HG03521 (cell line): ENCODE measurements at regions not wholly inside any gene's neighbourhood (a gene's known extent, or its start where the extent isn't known, plus 50 kb on each side); places are given as distances from the start of the nearest gene placed in this dataset.
A peak's percentile ranks its signal among the peaks of the same experiment; 100 is the strongest.

Source experiments
- ATAC-seq: cut with Tn5 transposase; IDR thresholded peaks from one replicate; pipeline ENCODE4 v1.9.1; 2021; ENCODE audit warnings: mild to moderate bottlenecking, moderate library complexity; ENCODE audit not compliant: unreplicated experiment

GRCh38 chr14:96979611-96980074 is 182.5 kb downstream of the VRK1 start:
- ATAC-seq, result no peak

- ATAC-seq, result no peak
Observed at GRCh38 chr14:96980835-96981234, 183.7 kb downstream of the VRK1 start.

DNA sequence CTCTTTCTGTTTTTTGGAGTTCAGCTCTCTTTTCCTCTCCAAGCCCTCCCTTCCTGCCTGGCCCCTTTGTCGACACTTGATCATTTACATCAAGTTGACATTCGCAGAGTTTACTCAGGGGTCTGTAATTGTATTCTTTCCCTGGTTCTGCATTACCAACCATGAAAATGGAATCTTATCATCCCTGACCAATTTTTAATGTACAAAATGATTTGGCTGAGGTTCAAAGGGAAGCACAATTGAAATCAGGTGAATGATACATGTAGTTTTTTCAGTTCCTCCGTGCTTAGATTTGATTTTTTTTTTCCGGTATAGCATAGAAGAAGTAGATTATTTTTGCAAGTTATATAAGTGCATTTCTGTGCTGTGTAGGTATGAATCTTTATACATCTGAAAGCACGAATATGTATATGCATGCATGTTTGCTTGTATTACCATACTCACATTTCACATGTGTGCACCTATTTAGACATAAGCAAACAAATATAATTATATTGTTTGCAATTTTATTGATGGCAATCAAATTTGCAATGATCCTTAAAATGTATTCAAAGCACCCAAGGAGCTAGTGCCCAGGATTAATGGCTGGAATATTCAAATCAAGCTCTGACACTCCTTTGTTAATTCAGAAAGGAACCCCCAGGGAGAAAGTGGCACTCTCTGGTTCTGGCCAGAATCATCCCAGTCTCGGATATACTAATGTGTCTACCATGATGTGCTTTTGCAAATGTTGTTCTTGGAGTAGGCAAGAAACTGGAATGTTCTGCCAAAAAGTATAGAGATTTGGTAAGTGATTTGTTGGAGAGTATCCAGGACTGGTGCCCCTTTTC is 189.3 kb downstream of the VRK1 start:
- ATAC-seq, result no peak

GRCh38 chr14:96987086-96987474 is 189.9 kb downstream of the VRK1 start:
- ATAC-seq, result no peak

- ATAC-seq, result no peak
Observed at GRCh38 chr14:96987771-96988170, 190.6 kb downstream of the VRK1 start.

- ATAC-seq, result no peak
Observed at GRCh38 chr14:96989306-96989705, 192.1 kb downstream of the VRK1 start.

- no peak for ATAC-seq
Observed at GRCh38 chr14:96991226-96991625, 194.0 kb downstream of the VRK1 start.

DNA sequence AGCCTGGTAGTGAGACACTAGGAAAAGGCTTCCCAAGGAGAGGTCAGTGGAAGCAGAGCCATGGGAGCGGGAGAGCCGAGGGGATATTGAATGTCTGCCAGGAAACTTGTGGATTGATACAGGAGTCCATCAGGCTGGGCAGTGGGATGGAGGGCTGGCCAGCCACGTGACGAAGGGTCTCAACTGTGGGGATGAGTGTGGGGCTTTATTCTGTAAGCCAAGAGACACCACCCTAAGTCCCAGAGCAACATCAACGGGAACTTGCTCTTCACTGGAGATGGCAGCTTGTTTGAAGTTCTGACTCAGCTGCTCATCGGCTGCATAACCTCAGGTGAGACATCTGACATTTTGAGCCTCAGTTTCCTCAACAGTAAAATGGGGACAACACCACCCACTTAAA is 197.8 kb downstream of the VRK1 start:
- ATAC-seq, result no peak

DNA sequence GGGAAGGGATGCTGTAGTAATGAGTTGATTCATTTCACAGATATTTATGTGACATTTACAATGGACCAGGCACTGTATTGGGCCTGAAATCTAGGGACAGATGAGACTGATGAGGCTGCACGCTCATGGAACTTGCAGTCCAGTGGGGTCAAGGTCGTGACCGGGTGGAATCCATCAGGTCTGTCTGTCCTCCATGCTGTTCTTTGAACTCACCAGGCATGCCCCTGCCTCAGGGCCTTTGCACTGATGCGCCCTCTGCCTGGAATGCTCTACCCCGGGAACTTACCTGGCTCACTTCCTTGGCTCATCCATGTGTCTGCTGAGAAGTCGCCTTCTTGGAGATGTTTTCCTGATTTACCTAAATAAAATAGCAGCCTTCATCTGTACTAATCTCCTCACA is 200.1 kb downstream of the VRK1 start:
- ATAC-seq, result no peak

DNA sequence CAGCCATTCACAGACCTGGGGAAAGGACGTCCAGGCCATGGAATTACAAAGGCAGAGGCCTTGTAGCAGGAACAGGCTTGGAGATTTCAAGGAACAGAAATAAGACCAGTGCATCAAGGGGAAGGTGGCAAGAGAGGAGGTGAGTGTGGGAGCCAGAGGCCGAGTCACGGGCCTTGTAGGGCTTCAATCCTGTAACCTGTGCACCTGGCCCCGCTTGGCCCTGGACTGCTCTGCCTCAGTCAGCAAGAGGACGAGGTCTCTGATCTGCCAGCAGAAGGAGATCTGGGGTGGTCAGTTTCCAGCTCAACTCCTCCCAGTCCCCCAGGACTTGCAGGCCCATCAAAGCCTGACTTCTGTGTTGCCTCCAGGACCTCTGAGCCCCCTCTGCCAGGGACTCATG is 200.8 kb downstream of the VRK1 start:
- no peak for ATAC-seq

- ATAC-seq, result no peak
Observed at GRCh38 chr14:96999654-97000155, 202.5 kb downstream of the VRK1 start.

- ATAC-seq, result no peak
Observed at GRCh38 chr14:97002454-97002853, 205.3 kb downstream of the VRK1 start.

DNA sequence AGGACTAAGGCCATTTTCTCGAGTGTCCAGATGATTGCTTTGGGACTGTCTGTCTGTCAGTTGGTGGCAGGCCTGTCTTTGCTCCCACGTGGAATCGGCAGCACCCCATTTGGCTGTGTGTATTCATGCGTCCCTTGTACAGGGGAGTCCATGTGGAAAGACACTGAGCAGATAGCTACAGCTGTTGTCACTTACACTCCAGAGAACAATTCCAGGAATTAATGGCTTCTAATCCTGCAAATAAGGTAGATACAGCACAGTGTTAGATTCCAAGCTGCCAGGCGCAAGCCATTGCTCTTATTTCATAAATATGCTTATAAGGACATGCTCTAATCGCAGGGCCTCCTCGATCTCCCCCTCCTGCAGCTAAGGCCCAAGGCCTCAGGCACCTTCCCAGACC is 208.8 kb downstream of the VRK1 start:
- ATAC-seq, result no peak

DNA sequence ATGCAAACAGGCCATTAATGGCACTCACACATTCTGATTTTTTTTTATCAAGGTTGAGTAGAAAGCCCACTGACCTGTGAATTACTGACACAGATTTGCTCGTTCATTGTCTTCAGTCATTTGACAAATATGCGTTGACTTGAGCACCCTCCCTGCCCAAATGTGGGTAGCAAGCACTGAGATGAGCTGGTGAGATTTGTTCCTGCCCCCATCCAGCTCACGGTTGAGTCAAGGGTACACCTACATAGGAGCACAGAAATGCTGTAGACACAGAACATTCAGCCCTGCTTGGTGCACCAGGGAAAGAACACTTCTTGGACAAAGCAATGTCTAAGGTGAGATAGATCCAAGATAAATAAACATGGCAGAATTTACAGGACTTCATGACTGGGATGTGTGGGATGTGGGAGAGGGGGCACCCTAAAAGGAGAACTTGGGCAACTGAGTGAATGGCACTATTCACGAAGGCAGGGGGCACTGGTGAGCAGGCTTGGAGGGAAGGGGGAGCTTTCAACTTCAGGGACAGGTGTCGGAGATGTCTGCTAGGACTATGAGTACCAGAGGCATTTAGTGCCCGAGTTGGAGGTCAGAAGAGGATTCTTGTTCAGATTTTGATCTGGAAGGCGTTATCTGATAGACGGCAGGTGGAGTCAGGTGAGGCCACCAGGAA is 213.4 kb downstream of the VRK1 start:
- no peak for ATAC-seq

DNA sequence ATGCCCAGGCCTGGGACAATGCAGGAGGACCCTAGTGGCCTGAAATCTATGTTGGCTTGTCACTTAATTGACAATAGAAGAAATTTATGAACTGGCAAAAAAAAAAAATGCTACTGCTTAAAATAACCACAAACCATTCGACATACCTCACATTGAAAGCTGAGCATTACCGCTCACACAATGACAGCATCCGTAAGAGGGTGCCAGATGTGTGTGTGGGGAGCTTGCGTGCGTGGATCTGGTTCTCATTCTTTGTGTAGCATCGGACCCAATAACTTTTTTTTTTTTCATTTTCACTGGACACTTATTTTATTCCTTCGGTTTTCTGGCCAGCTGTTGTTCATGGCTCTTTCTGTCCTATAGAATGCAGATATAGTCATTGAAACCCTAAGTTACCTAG is 216.7 kb downstream of the VRK1 start:
- ATAC-seq, result no peak

DNA sequence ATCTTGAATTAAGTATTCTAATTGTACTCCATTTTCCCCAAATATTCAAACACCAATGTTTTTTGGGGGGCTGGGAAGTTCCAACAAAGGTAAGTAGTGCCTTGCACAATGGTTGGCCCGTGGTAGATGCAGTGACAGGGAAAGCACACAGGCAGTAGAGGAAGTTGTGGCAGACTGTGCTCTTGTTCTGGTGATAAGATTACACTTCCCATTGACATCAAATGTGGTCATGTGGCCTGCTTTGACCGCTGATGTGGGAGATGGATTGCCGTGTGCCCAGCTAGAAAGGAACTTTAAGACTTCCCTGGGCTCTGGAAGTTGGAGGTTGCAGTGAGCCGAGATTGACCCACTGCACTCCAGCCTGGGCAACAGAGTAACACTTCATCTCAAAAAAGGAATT is 223.8 kb downstream of the VRK1 start:
- ATAC-seq, result no peak

DNA sequence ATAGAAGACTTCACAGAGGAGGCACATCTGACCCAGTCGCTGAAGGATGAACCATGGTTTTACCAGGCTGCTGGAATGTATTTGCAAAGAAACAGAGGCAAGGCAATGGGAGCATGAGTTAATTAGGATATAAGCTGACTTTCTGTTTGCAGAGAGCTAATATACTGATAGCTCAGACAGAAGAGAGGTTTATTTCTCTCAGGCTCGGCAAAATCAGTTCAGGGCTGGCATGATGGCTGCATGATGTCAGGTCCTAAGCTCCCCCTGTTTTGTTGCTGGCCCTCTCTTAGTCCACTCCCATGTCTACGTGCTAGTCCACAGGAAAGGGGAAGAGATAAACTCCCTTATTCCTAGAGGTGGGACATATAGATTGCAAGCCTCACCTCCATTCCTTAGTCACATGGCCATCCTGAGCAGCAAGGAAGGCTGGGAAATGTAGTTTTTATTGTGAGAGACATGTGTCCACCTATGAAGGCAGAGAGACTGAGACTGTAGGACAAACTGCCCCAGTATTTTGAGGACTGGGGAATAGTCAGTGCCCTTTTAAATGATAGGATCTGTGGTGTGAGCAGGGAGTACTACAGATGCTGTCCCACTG is 224.5 kb downstream of the VRK1 start:
- ATAC-seq, result no peak

- no peak for ATAC-seq
Observed at GRCh38 chr14:97022741-97023140, 225.6 kb downstream of the VRK1 start.

DNA sequence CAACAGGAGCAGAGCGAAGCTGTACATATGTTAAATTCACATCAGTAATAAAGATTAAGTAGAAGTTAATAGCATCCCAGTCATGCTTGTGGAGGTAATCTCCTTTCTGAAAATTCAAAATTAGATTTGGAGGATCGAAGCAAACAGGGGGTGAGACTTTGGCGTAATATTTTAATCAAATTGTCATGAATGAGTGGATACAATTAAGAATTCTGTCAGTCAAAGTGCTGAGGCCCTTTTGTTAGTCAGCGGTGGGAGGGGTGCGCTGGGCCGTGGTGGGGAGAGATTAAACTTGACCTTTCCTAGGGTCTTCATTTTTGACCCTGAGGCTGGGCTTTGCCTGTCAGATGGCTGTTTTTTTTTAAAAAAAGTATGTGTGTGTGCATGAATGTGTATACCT is 226.7 kb downstream of the VRK1 start:
- no peak for ATAC-seq

- ATAC-seq, result no peak
Observed at GRCh38 chr14:97024300-97024699, 227.1 kb downstream of the VRK1 start.

- ATAC-seq, result peak; percentile 75
Observed at GRCh38 chr14:97025722-97026121, 228.5 kb downstream of the VRK1 start.
